ENCODE measurements at regions not wholly inside any gene's neighbourhood (a gene's known extent, or its start where the extent isn't known, plus 50 kb on each side); places are given as distances from the start of the nearest gene placed in this dataset.

- no peak for DNase-seq (ENCODE audit: low read depth)
Measured at GRCh38 chr2:18465979-18466378, 94.5 kb downstream of the RDH14 start.

GRCh38 chr2:18464913-18465312 is 95.5 kb downstream of the RDH14 start:
- DNase-seq (ENCODE audit: low read depth) = no peak

- no peak for DNase-seq (ENCODE audit: low read depth)
Measured at GRCh38 chr2:18456026-18456425, 104.4 kb downstream of the RDH14 start.

- DNase-seq (ENCODE audit: low read depth) = no peak
Measured at GRCh38 chr2:18455236-18455862, 105.1 kb downstream of the RDH14 start.

- DNase-seq (ENCODE audit: low read depth) = no peak
Measured at GRCh38 chr2:18454692-18455235, 105.7 kb downstream of the RDH14 start.

GRCh38 chr2:18446715-18447114 is 113.7 kb downstream of the RDH14 start:
- DNase-seq (ENCODE audit: low read depth) = no peak

- DNase-seq (ENCODE audit: low read depth) = no peak
Measured at GRCh38 chr2:18445433-18446320, 114.8 kb downstream of the RDH14 start.

GRCh38 chr2:18444806-18445205 is 115.6 kb downstream of the RDH14 start:
- DNase-seq (ENCODE audit: low read depth) = no peak

GRCh38 chr2:18441583-18441982 is 118.9 kb downstream of the RDH14 start:
- no peak for DNase-seq (ENCODE audit: low read depth)

GRCh38 chr2:18440777-18441176 is 119.7 kb downstream of the RDH14 start:
- no peak for DNase-seq (ENCODE audit: low read depth)

- no peak for DNase-seq (ENCODE audit: low read depth)
Measured at GRCh38 chr2:18440141-18440661, 120.3 kb downstream of the RDH14 start.

- no peak for DNase-seq (ENCODE audit: low read depth)
Measured at GRCh38 chr2:18439716-18440115, 120.7 kb downstream of the RDH14 start.

- no peak for DNase-seq (ENCODE audit: low read depth)
Measured at GRCh38 chr2:18437909-18438308, 122.5 kb downstream of the RDH14 start.

- no peak for DNase-seq (ENCODE audit: low read depth)
Measured at GRCh38 chr2:18436503-18437005, 123.9 kb downstream of the RDH14 start.

GRCh38 chr2:18435426-18436037 is 124.9 kb downstream of the RDH14 start:
- no peak for DNase-seq (ENCODE audit: low read depth)

- no peak for DNase-seq (ENCODE audit: low read depth)
Measured at GRCh38 chr2:18433872-18434271, 126.6 kb downstream of the RDH14 start.

GRCh38 chr2:18432999-18433398 is 127.5 kb downstream of the RDH14 start:
- no peak for DNase-seq (ENCODE audit: low read depth)

GRCh38 chr2:18430996-18431748 is 129.3 kb downstream of the RDH14 start:
- DNase-seq (ENCODE audit: low read depth) = no peak

GRCh38 chr2:18428516-18428915 is 131.9 kb downstream of the RDH14 start:
- no peak for DNase-seq (ENCODE audit: low read depth)

- DNase-seq (ENCODE audit: low read depth) = no peak
Measured at GRCh38 chr2:18427762-18428161, 132.7 kb downstream of the RDH14 start.

GRCh38 chr2:18426174-18426573 is 134.3 kb downstream of the RDH14 start:
- DNase-seq (ENCODE audit: low read depth) = no peak
